ENCODE measurements at regions not wholly inside any gene's neighbourhood (a gene's known extent, or its start where the extent isn't known, plus 50 kb on each side); places are given as distances from the start of the nearest gene placed in this dataset.

DNA sequence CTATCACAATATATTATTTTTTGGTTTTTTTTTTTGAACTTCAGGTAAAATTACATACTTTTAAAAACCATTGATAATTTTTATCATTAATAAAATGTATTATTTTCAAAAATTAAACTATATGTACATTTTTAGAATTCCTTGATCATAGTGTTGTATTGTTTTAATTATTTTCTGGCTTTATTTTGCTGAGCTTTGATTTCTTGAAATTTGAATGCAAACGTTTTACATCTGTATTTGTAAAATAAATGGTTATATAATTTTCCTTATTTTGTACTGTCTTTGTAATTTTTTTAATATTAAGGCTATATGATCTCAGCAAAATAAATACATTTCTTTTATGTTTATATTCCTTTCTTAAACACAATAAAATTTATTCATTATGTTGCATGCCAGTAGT, 125.6 kb downstream of the KIF2B start:
- intact Hi-C loops (cut with micrococcal nuclease; ENCODE audit: unreplicated experiment), result no loop called here
- no TSS peak for BruUV-seq (replicated peaks)
- no peaks in the 10 kb centered on the region for H4K20me1 ChIP-seq (ENCODE audit: insufficient read depth)
- H3K9me3 ChIP-seq (ENCODE audit: insufficient read depth, low read depth), result no peaks in the 10 kb centered on the region
- H3K4me2 ChIP-seq, result no peak overlapping the region
- no peak overlapping the region for H3K4me3 ChIP-seq
- CTCF ChIA-PET, result no interaction called here
- H3K79me2 ChIP-seq (ENCODE audit: low read depth), result no peaks in the 10 kb centered on the region
- POLR2A ChIA-PET (ENCODE audit: unreplicated experiment), result no interaction called here
- no peaks in the 10 kb centered on the region for H3K4me1 ChIP-seq (replicated peaks; ENCODE audit: insufficient read depth)
- H3K36me3 ChIP-seq (ENCODE audit: low read depth), result no peaks in the 10 kb centered on the region
- no peak overlapping the region for H2AFZ ChIP-seq
- H3F3A ChIP-seq (ENCODE audit: insufficient read depth, low read depth), result no peaks in the 10 kb centered on the region
- TF ChIP-seq, protein P1, sequence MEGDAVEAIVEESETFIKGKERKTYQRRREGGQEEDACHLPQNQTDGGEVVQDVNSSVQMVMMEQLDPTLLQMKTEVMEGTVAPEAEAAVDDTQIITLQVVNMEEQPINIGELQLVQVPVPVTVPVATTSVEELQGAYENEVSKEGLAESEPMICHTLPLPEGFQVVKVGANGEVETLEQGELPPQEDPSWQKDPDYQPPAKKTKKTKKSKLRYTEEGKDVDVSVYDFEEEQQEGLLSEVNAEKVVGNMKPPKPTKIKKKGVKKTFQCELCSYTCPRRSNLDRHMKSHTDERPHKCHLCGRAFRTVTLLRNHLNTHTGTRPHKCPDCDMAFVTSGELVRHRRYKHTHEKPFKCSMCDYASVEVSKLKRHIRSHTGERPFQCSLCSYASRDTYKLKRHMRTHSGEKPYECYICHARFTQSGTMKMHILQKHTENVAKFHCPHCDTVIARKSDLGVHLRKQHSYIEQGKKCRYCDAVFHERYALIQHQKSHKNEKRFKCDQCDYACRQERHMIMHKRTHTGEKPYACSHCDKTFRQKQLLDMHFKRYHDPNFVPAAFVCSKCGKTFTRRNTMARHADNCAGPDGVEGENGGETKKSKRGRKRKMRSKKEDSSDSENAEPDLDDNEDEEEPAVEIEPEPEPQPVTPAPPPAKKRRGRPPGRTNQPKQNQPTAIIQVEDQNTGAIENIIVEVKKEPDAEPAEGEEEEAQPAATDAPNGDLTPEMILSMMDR (conservative IDR thresholded peaks at IDR 0.05), result no peak
- TF ChIP-seq EZH2 (IDR thresholded peaks at IDR 0.05; ENCODE audit: low read depth), result no peak
- no peaks in the 10 kb centered on the region for H3K9me2 ChIP-seq (ENCODE audit: insufficient read depth)
- H3K27ac ChIP-seq, result no peak overlapping the region
- no peak for DNase-seq
- H3K27me3 ChIP-seq (ENCODE audit: insufficient read depth, low read depth), result no peaks in the 10 kb centered on the region

DNA sequence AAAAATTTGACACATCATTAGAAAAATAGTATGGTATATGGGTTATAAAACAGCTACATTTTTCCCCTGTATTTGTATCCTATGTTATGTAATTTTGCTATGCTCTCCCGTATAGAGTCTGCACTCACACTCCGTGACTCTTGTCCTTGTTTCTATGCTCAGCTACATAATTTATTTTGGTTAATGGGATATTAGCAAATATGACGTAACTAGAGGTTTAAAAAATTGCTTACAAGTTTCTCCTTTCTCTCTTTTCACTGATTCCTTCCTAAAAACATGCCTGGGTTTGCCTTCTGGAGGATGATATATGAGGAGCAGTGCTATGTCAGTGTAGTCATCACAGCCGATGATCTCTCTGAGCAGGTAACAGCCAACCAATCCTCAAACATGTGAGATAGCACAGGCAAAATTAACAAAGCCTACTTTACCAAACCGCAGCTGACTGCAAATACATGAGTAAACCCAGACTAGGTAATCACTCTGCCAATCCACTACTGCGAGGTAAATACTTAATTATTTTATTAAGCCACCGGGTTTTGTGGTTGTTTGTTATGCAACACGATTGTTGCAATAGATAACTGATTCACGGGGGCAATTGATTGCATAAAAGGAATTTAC, 126.9 kb downstream of the KIF2B start:
- no peaks in the 10 kb centered on the region for H3K9me2 ChIP-seq (ENCODE audit: insufficient read depth)
- H3K79me2 ChIP-seq (ENCODE audit: low read depth), result no peaks in the 10 kb centered on the region
- H3K4me3 ChIP-seq, result no peak overlapping the region
- CTCF ChIA-PET, result no interaction called here
- no peaks in the 10 kb centered on the region for H3F3A ChIP-seq (ENCODE audit: insufficient read depth, low read depth)
- BruUV-seq (replicated peaks), result no TSS peak
- no peak for DNase-seq
- H3K36me3 ChIP-seq (ENCODE audit: low read depth), result no peaks in the 10 kb centered on the region
- TF ChIP-seq, protein P1 (conservative IDR thresholded peaks at IDR 0.05), result no peak
- TF ChIP-seq EZH2 (IDR thresholded peaks at IDR 0.05; ENCODE audit: low read depth), result no peak
- POLR2A ChIA-PET (ENCODE audit: unreplicated experiment), result no interaction called here
- no peaks in the 10 kb centered on the region for H3K27me3 ChIP-seq (ENCODE audit: insufficient read depth, low read depth)
- no peaks in the 10 kb centered on the region for H3K9me3 ChIP-seq (ENCODE audit: insufficient read depth, low read depth)
- H3K4me1 ChIP-seq (replicated peaks; ENCODE audit: insufficient read depth), result no peaks in the 10 kb centered on the region
- no peak overlapping the region for H3K4me2 ChIP-seq
- no peak overlapping the region for H2AFZ ChIP-seq
- intact Hi-C loops (cut with micrococcal nuclease; ENCODE audit: unreplicated experiment), result no loop called here
- no peaks in the 10 kb centered on the region for H4K20me1 ChIP-seq (ENCODE audit: insufficient read depth)
- no peak overlapping the region for H3K27ac ChIP-seq

DNA sequence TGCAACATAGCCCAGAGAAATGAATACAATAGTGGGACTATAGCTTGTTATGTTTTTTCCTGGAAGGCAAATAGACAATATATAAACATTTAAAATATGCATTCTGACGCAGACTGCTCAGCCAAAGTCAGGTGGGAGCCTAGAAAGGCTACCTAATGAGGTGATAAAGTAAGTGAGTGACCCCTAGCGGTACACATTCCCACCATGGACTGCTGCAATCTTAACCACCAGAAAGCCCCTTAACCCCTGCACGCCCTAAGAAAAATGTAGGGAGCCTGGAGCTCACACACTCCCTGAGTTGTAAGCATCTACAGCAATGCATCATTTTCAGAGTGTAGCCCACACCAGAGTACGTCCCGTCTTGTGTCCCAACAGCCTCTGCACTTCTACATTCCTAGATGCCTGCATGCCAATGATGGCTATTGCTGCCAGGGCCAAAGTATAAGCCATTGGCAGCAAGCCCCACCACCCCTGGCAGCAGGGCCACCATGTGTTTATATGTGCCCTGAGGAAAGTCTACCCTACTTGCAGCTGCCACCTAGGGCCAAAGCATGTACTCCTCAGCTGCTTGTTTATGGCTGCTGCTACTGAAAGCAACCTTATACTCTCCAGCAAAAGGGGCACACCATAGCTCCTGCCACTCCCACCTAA, 127.6 kb downstream of the KIF2B start:
- no peaks in the 10 kb centered on the region for H3K79me2 ChIP-seq (ENCODE audit: low read depth)
- intact Hi-C loops (cut with micrococcal nuclease; ENCODE audit: unreplicated experiment), result no loop called here
- no peaks in the 10 kb centered on the region for H3K4me1 ChIP-seq (replicated peaks; ENCODE audit: insufficient read depth)
- POLR2A ChIA-PET (ENCODE audit: unreplicated experiment), result no interaction called here
- no peak overlapping the region for H3K27ac ChIP-seq
- no peaks in the 10 kb centered on the region for H3K9me2 ChIP-seq (ENCODE audit: insufficient read depth)
- no peaks in the 10 kb centered on the region for H3K9me3 ChIP-seq (ENCODE audit: insufficient read depth, low read depth)
- no peak for TF ChIP-seq EZH2 (IDR thresholded peaks at IDR 0.05; ENCODE audit: low read depth)
- TF ChIP-seq, protein P1 (conservative IDR thresholded peaks at IDR 0.05), result 0 out of 2 replicates have a peak, but pooled peaks have one; percentile 29
- DNase-seq, result no peak
- H3F3A ChIP-seq (ENCODE audit: insufficient read depth, low read depth), result no peaks in the 10 kb centered on the region
- no TSS peak for BruUV-seq (replicated peaks)
- H3K4me2 ChIP-seq, result no peak overlapping the region
- CTCF ChIA-PET, result no interaction called here
- H3K36me3 ChIP-seq (ENCODE audit: low read depth), result no peaks in the 10 kb centered on the region
- no peaks in the 10 kb centered on the region for H4K20me1 ChIP-seq (ENCODE audit: insufficient read depth)
- H2AFZ ChIP-seq, result no peak overlapping the region
- no peaks in the 10 kb centered on the region for H3K27me3 ChIP-seq (ENCODE audit: insufficient read depth, low read depth)
- no peak overlapping the region for H3K4me3 ChIP-seq
